SHP77 treated with DMSO at 0.1 percent for 48 hours (cell line): ENCODE measurements at regions not wholly inside any gene's neighbourhood (a gene's known extent, or its start where the extent isn't known, plus 50 kb on each side); places are given as distances from the start of the nearest gene placed in this dataset.

Experiments used
- DNase-seq: peaks from one replicate; lab custom pipeline; 2025; lab: John Stamatoyannopoulos, UW

GRCh38 chr1:69320757-69321211 is 246.9 kb upstream of the LRRC7 start:
- no peak for DNase-seq

GRCh38 chr1:69321311-69321710 is 246.4 kb upstream of the LRRC7 start:
- no peak for DNase-seq

GRCh38 chr1:69328186-69328585 is 239.5 kb upstream of the LRRC7 start:
- DNase-seq = no peak

GRCh38 chr1:69363236-69363635 is 204.5 kb upstream of the LRRC7 start:
- DNase-seq = no peak

GRCh38 chr1:69373520-69373919 is 194.2 kb upstream of the LRRC7 start:
- DNase-seq = no peak

- DNase-seq = no peak
These were observed 191.3 kb upstream of the LRRC7 start for GRCh38 chr1:69376408-69376807.

- DNase-seq = no peak
These were observed 190.2 kb upstream of the LRRC7 start for GRCh38 chr1:69377507-69377906.

- no peak for DNase-seq
These were observed 179.7 kb upstream of the LRRC7 start for GRCh38 chr1:69388044-69388443.

- no peak for DNase-seq
These were observed 167.6 kb upstream of the LRRC7 start for GRCh38 chr1:69400128-69400527.

- no peak for DNase-seq
These were observed 165.8 kb upstream of the LRRC7 start for GRCh38 chr1:69401879-69402278.

GRCh38 chr1:69403756-69404320 is 163.9 kb upstream of the LRRC7 start:
- DNase-seq = no peak

GRCh38 chr1:69404486-69404885 is 163.2 kb upstream of the LRRC7 start:
- no peak for DNase-seq

GRCh38 chr1:69406244-69406643 is 161.5 kb upstream of the LRRC7 start:
- DNase-seq = no peak

- no peak for DNase-seq
These were observed 157.8 kb upstream of the LRRC7 start for GRCh38 chr1:69409731-69410456.

GRCh38 chr1:69410457-69410850 is 157.3 kb upstream of the LRRC7 start:
- DNase-seq = no peak

GRCh38 chr1:69410893-69411292 is 156.8 kb upstream of the LRRC7 start:
- DNase-seq = no peak

GRCh38 chr1:69411617-69412016 is 156.1 kb upstream of the LRRC7 start:
- no peak for DNase-seq

- no peak for DNase-seq
These were observed 154.6 kb upstream of the LRRC7 start for GRCh38 chr1:69413129-69413528.

- DNase-seq = no peak
These were observed 153.1 kb upstream of the LRRC7 start for GRCh38 chr1:69414574-69414973.

GRCh38 chr1:69421286-69421685 is 146.4 kb upstream of the LRRC7 start:
- DNase-seq = no peak

- no peak for DNase-seq
These were observed 141.9 kb upstream of the LRRC7 start for GRCh38 chr1:69425871-69426270.

GRCh38 chr1:69426401-69426800 is 141.3 kb upstream of the LRRC7 start:
- DNase-seq = no peak

- DNase-seq = no peak
These were observed 134.6 kb upstream of the LRRC7 start for GRCh38 chr1:69433073-69433472.

GRCh38 chr1:69436151-69436550 is 131.6 kb upstream of the LRRC7 start:
- DNase-seq = no peak
